HG03066 (cell line): ENCODE measurements at regions not wholly inside any gene's neighbourhood (a gene's known extent, or its start where the extent isn't known, plus 50 kb on each side); places are given as distances from the start of the nearest gene placed in this dataset.

Experiments used
- ATAC-seq: cut with Tn5 transposase; IDR thresholded peaks from one replicate; pipeline ENCODE4 v1.9.1; 2021; ENCODE audit warnings: low read depth; ENCODE audit not compliant: unreplicated experiment

DNA sequence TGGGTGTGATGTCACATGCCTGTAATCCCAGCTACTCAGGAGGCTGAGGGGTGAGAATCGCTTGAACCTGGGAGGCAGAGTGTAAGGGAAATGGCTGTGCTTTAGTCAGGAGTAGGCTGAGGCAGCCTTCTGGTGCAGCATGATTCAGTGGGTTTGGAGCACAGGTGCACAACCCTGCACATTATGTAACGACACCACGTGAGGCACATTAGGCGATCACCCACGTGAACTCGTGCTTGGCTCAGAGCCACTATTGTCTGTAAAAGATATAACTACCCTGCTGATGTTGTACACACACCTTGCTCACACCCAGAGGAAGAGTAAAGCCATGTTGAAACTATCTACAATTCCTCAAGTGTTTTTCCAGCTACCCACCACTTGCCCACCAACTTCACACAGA is 54.8 kb upstream of the ZC3H15 start:
- no peak for ATAC-seq

DNA sequence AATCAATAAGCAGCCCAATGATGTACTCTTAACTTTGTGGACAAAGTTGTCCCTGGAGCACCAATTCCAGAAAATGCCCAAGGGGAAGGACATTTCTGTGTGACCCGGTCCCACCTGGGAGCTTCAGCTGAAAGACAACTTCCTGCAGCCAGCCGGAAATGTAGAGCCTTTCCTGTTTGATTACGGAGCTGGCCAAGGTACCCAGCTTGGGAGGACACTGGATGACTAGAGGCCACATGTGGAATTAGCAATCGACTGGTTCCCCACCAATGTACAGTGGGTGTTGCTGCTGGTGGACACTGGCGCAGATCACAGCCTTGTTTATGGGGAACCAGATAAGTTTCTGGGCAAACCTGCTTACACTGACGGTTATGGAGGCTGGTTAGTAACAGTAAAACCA is 53.0 kb upstream of the ZC3H15 start:
- no peak for ATAC-seq

DNA sequence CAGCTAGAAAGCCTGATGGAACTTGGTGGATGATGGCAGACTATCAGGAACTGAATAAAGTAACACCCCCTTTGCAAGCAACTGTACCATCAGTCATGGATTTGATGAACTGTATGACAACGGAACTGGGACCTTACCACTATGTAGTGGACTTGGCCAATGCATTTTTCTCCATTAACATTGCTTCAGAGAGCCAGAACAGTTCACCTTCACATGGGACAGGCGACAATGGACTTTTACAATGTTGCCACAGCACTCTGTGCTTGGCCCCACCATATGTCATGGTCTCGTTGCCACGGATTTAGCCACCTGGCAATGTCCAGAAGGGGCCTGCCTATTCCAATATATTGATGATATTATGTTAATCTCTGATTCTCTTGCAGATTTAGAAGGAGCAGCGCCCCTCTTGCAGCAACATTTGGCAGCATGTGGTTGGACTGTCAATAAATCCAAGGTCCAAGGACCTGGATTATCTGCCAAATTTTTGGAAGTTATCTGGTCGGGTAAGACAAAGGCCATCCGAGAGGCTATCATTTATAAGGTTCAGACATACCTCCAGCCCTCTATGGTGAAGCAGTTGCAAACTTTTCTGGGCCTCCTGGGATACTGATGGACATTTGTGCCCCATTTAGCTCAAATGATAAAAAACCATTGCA is 52.2 kb upstream of the ZC3H15 start:
- no peak for ATAC-seq
